Activated B cell treated with CpG ODN at 0.5 μM for 24 hours (primary cell): ENCODE measurements at regions not wholly inside any gene's neighbourhood (a gene's known extent, or its start where the extent isn't known, plus 50 kb on each side); places are given as distances from the start of the nearest gene placed in this dataset.
"Not testable (repeated sequence)": the region's sequence is repeated elsewhere in the genome, so short reads cannot be mapped to it uniquely, and the experiment has no call there.

Source experiments
- ATAC-seq: fragments of 200-7000 bp; cut with Tn5 transposase; one replicate; pipeline ENCODE4 v1.10.0; 2021; ENCODE audit warnings: low read depth, mild to moderate bottlenecking, moderate library complexity
- CTCF ChIA-PET: fragments of 350-600 bp; sonication (Branson Sonifier 250); formaldehyde crosslinking; loops from one replicate; lab custom pipeline; 2021; ENCODE audit warnings: antibody characterized with exemption; lab: Charles Lee
- POLR2A ChIA-PET: fragments of 350-600 bp; sonication (Branson Sonifier 250); formaldehyde crosslinking; loops from one replicate; lab custom pipeline; 2021; ENCODE audit warnings: antibody characterized with exemption; lab: Charles Lee
- DNase-seq: peaks from one replicate; pipeline ENCODE4 v3.0.0; 2022
- H3K27ac Mint-ChIP-seq: one replicate; pipeline ENCODE4 v1.8.0; 2020; ENCODE audit warnings: mixed read lengths
- H3K27me3 Mint-ChIP-seq: one replicate; pipeline ENCODE4 v1.8.0; 2021; ENCODE audit warnings: mixed read lengths
- H3K36me3 Mint-ChIP-seq: one replicate; pipeline ENCODE4 v1.8.0; 2021; ENCODE audit warnings: low read depth, mixed read lengths
- H3K4me1 Mint-ChIP-seq: one replicate; pipeline ENCODE4 v1.8.0; 2021; ENCODE audit warnings: mixed read lengths
- H3K4me3 Mint-ChIP-seq: one replicate; pipeline ENCODE4 v1.8.0; 2020; ENCODE audit warnings: mild to moderate bottlenecking, mixed read lengths
- H3K9me3 Mint-ChIP-seq: one replicate; pipeline ENCODE4 v1.8.0; 2020; ENCODE audit warnings: mixed read lengths
- intact Hi-C: fragments of 100-400 bp; cut with micrococcal nuclease; formaldehyde crosslinking; loops from one replicate; pipeline ENCODE4 v1.15.1; 2024
- TF ChIP-seq, protein P1 (sequence below): fragments of 200-600 bp; IDR thresholded peaks from one replicate; pipeline ENCODE4 v1.8.0; 2022; ENCODE audit warnings: antibody characterized with exemption, mild to moderate bottlenecking

DNA sequence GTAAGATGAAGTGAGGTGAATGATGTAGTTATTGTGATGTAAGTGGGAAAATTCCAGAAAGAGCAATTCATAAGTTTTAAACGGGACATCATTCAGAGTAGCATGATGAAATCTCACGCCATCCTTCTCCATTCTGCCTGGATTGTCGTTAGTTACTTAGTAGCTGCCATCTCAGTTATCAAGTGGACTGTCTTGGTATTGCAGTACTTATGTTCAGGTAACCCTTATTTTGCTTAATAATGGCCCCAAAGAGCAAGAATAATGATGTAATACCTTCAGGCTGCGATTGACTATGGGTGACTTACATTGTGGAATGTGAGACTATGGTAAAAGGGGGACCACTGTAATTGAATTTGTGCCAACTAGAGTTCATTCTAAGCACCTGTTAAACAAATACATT lies 234.1 kb upstream of the TOM1L1 start:
- Mint-ChIP-seq H3K27ac (no peak overlapping the region), H3K36me3 (no peaks in the 10 kb centered on the region), H3K4me3 (no peak overlapping the region), H3K9me3 (peaks cover 2% of the 10 kb centered on the region), H3K4me1 (no peaks in the 10 kb centered on the region), H3K27me3 (no peaks in the 10 kb centered on the region)
- DNase-seq (no peak), ATAC-seq (no peak)
- intact Hi-C loops = no loop called here
- TF ChIP-seq, protein P1, sequence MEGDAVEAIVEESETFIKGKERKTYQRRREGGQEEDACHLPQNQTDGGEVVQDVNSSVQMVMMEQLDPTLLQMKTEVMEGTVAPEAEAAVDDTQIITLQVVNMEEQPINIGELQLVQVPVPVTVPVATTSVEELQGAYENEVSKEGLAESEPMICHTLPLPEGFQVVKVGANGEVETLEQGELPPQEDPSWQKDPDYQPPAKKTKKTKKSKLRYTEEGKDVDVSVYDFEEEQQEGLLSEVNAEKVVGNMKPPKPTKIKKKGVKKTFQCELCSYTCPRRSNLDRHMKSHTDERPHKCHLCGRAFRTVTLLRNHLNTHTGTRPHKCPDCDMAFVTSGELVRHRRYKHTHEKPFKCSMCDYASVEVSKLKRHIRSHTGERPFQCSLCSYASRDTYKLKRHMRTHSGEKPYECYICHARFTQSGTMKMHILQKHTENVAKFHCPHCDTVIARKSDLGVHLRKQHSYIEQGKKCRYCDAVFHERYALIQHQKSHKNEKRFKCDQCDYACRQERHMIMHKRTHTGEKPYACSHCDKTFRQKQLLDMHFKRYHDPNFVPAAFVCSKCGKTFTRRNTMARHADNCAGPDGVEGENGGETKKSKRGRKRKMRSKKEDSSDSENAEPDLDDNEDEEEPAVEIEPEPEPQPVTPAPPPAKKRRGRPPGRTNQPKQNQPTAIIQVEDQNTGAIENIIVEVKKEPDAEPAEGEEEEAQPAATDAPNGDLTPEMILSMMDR = no peak
- CTCF ChIA-PET = no interaction called here
- POLR2A ChIA-PET = no interaction called here

DNA sequence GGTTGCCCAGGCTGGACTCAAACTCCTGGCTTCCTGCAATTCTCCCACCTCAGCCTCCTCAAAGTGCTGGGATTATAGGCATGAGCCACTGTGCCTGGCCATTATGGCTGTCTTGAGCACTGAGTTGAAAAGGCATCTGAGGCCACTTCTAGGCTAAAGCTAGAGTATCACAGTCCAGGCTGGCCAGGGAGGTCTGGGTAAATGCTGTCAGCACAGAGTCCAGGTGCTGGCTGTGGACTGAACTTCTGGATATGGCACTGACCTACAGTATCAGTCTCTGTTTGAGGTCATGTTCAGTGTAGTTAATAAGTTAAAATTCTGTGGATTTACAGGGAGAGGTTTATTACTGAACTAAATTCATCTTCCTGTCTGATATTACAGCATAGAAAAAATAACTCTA lies 222.5 kb upstream of the TOM1L1 start:
- intact Hi-C loops = no loop called here
- no peaks in the 10 kb centered on the region for H3K27me3 Mint-ChIP-seq
- ATAC-seq (no peak), DNase-seq (no peak)
- H3K4me3 Mint-ChIP-seq = no peak overlapping the region
- TF ChIP-seq, protein P1 = no peak
- H3K9me3 Mint-ChIP-seq = peaks cover 7% of the 10 kb centered on the region
- ChIA-PET POLR2A (no interaction called here), CTCF (no interaction called here)
- H3K36me3 Mint-ChIP-seq = no peaks in the 10 kb centered on the region
- H3K4me1 Mint-ChIP-seq = no peaks in the 10 kb centered on the region
- H3K27ac Mint-ChIP-seq = no peak overlapping the region

DNA sequence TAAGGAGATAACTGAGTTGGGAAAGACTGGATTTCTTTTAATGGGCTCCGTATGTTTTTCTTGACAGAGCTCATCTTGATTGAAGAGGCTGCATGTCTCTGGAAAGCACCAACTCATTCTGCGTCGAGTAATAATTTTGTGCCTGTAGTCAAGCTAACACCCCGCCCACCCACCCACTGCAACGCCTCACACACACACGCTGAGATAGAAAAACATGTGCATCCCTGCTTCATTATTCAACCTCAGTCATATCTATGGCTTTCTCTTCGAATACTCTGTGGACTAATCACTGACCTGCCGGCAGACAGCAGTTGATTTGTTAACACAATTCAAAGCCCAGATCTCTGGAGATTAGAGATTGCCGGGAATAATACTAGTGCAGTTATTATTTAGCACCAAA lies 220.2 kb upstream of the TOM1L1 start:
- ChIA-PET POLR2A (no interaction called here), CTCF (no interaction called here)
- Mint-ChIP-seq H3K4me3 (no peak overlapping the region), H3K9me3 (no peaks in the 10 kb centered on the region), H3K36me3 (no peaks in the 10 kb centered on the region), H3K27ac (no peak overlapping the region), H3K27me3 (no peaks in the 10 kb centered on the region), H3K4me1 (no peaks in the 10 kb centered on the region)
- ATAC-seq (no peak), DNase-seq (no peak)
- TF ChIP-seq, protein P1 = no peak
- intact Hi-C loops = no loop called here

DNA sequence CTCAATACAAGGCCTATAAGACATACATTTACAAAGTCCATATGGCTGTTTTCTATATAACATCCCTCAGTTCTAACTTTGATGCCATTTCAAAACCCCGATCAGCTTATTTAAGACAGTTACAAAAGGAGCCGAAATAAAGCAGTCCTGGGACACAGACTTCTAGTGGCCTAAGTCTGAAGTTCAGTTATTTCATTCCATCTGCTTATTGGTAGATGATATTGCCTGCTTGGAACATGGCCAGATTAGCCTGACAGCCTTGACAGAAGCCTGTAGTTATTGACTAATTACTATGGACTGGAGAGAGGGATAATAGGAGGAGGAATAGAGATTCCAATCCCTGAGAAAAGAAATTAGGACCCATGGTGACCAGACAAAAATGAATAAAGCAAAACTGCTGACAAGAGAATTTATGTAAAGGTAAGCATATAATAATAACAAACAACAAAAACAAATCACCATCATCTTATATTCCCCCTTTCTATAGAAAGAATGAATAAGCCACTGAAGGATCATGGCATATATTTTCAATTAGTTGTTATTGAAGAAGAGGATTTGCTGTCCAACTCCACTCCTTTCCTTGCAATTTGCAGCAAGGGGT lies 206.3 kb upstream of the TOM1L1 start:
- H3K36me3 Mint-ChIP-seq = no peaks in the 10 kb centered on the region
- no peak for DNase-seq
- no peak for ATAC-seq
- intact Hi-C loops = no loop called here
- H3K4me3 Mint-ChIP-seq = no peak overlapping the region
- ChIA-PET POLR2A (no interaction called here), CTCF (no interaction called here)
- H3K27me3 Mint-ChIP-seq = no peaks in the 10 kb centered on the region
- no peak overlapping the region for H3K27ac Mint-ChIP-seq
- peaks cover 2% of the 10 kb centered on the region for H3K9me3 Mint-ChIP-seq
- TF ChIP-seq, protein P1 = no peak
- no peaks in the 10 kb centered on the region for H3K4me1 Mint-ChIP-seq

DNA sequence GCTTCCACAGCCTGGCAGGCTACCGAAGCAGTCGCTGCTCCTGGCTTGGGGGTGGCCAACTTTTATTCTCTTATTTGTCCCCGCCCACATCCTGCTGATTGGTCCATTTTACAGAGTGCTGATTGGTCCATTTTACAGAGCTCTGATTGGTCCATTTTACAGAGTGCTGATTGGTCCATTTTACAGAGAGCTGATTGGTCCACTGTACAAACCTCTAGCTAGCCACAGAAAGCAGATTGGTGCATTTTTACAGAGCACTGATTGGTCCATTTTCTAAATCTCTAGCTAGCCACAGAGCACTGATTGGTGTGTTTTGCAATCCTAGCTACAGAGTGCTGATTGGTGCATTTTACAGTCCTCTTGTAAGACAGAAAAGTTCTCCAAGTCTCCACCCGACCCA lies 187.9 kb upstream of the TOM1L1 start:
- ATAC-seq, H3K4me1 Mint-ChIP-seq, CTCF ChIA-PET, H3K27ac Mint-ChIP-seq, DNase-seq, H3K36me3 Mint-ChIP-seq, H3K4me3 Mint-ChIP-seq, H3K27me3 Mint-ChIP-seq, intact Hi-C loops, POLR2A ChIA-PET: not testable (repeated sequence)
- H3K9me3 Mint-ChIP-seq = peaks cover 13% of the 10 kb centered on the region

DNA sequence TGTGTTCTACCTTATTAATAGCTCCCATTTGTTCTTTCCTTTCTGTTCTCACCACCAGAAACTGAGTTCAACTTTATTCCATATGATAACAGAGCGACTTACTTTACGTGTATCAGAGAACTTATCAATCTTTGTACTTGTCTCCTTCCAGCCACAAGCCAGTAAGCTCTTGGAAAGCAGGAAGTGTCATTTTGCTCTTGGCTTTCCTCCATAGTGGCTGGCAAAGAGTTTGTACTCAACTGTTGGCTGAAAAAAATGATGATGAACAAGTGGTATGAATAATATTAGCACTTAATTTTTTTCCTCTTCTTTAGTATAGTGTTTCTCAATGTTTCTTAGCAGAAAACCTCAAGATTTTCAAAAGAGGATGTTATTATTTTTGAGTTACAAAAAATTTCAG lies 182.4 kb upstream of the TOM1L1 start:
- intact Hi-C loops = no loop called here
- Mint-ChIP-seq H3K4me1 (no peaks in the 10 kb centered on the region), H3K27ac (no peak overlapping the region), H3K27me3 (no peaks in the 10 kb centered on the region), H3K36me3 (no peaks in the 10 kb centered on the region), H3K4me3 (no peak overlapping the region), H3K9me3 (peaks cover 5% of the 10 kb centered on the region)
- POLR2A ChIA-PET = no interaction called here
- CTCF ChIA-PET = no interaction called here
- DNase-seq (no peak), ATAC-seq (no peak)
- TF ChIP-seq, protein P1 = no peak
